A673 (cell line): ENCODE measurements at regions not wholly inside any gene's neighbourhood (a gene's known extent, or its start where the extent isn't known, plus 50 kb on each side); places are given as distances from the start of the nearest gene placed in this dataset.

ENCODE experiments used
- BruUV-seq: library from RNA; stranded (reverse); fragments of 400-500 nt; replicated peaks from 2 replicates; lab custom pipeline; 2021; lab: Mats Ljungman, UMichigan
- CTCF ChIA-PET: fragments of 300-600 bp; sonication (Branson Sonifier 250); formaldehyde crosslinking; loops from one replicate; lab custom pipeline; 2022; ENCODE audit warnings: antibody characterized with exemption; lab: Charles Lee
- POLR2A ChIA-PET: fragments of 300-600 bp; sonication (Branson Sonifier 250); formaldehyde crosslinking; loops from one replicate; lab custom pipeline; 2022; ENCODE audit warnings: antibody characterized with exemption; ENCODE audit not compliant: low non-redundant PET; lab: Charles Lee
- DNase-seq: peaks from one replicate; pipeline ENCODE4 v3.0.0-alpha.2; 2015; ENCODE audit warnings: low spot score
- H3K27ac ChIP-seq: fragments of 200-600 bp; sonication (generic); 2 replicates; pipeline ENCODE4 v1.5.1; 2016; ENCODE audit warnings: mixed run types, low read depth, mild to moderate bottlenecking, mixed read lengths, antibody characterized with exemption, low read length; ENCODE audit not compliant: poor library complexity, severe bottlenecking
- H3K27me3 ChIP-seq: fragments of 200-600 bp; sonication (generic); replicated peaks from 2 replicates; pipeline ENCODE4 v1.6.1; 2017; ENCODE audit warnings: mixed run types, low read depth, mild to moderate bottlenecking, mixed read lengths, antibody characterized with exemption, low read length; ENCODE audit not compliant: insufficient read depth, poor library complexity
- H3K36me3 ChIP-seq: fragments of 200-600 bp; sonication (generic); 2 replicates; pipeline ENCODE4 v1.6.1; 2016; ENCODE audit warnings: mixed run types, mild to moderate bottlenecking, mixed read lengths, antibody characterized with exemption, low read length; ENCODE audit not compliant: insufficient read depth, poor library complexity, severe bottlenecking
- H3K4me1 ChIP-seq: fragments of 200-600 bp; sonication (generic); 2 replicates; pipeline ENCODE4 v1.6.1; 2017; ENCODE audit warnings: mixed run types, mild to moderate bottlenecking, mixed read lengths, antibody characterized with exemption, low read length; ENCODE audit not compliant: insufficient read depth, poor library complexity, severe bottlenecking
- H3K4me3 ChIP-seq: fragments of 200-600 bp; sonication (generic); 2 replicates; pipeline ENCODE4 v1.5.1; 2016; ENCODE audit warnings: low read depth, mixed run types, mild to moderate bottlenecking, mixed read lengths, low read length; ENCODE audit not compliant: poor library complexity, severe bottlenecking
- H3K9me3 ChIP-seq: fragments of 200-600 bp; sonication (generic); 2 replicates; pipeline ENCODE4 v1.6.1; 2016; ENCODE audit warnings: mixed run types, low read depth, mild to moderate bottlenecking, mixed read lengths, antibody characterized with exemption, low read length; ENCODE audit not compliant: poor library complexity, severe bottlenecking
- CTCF ChIP-seq: fragments of 300-800, 200-600 bp; sonication (generic); conservative IDR thresholded peaks from 2 replicates; pipeline ENCODE4 v1.5.1; 2017; ENCODE audit warnings: low read depth, mild to moderate bottlenecking, antibody characterized with exemption, low read length, moderate library complexity, mixed read lengths
- EZH2 ChIP-seq: fragments of 200-600 bp; sonication (generic); IDR thresholded peaks from 2 replicates; pipeline ENCODE4 v1.6.1; 2017; ENCODE audit warnings: borderline replicate concordance, low read depth, mild to moderate bottlenecking, mixed read lengths, antibody characterized with exemption, low read length; ENCODE audit not compliant: poor library complexity, severe bottlenecking
- intact Hi-C: fragments of 100-400 bp; cut with micrococcal nuclease; formaldehyde crosslinking; loops from one replicate; pipeline ENCODE4 v1.10.0; 2022; ENCODE audit not compliant: unreplicated experiment

- DNase-seq = no peak
- CTCF ChIA-PET = no interaction called here
- no peaks in the 10 kb centered on the region for H3K4me1 ChIP-seq
- H3K4me3 ChIP-seq = no peak overlapping the region
- TF ChIP-seq EZH2 (no peak), CTCF (no peak)
- H3K9me3 ChIP-seq = no peaks in the 10 kb centered on the region
- no TSS peak for BruUV-seq
- no peaks in the 10 kb centered on the region for H3K27me3 ChIP-seq
- POLR2A ChIA-PET = no interaction called here
- intact Hi-C loops = no loop called here
- no peak overlapping the region for H3K27ac ChIP-seq
- no peaks in the 10 kb centered on the region for H3K36me3 ChIP-seq
Measured at GRCh38 chr13:106101201-106101600, 434.3 kb downstream of the EFNB2 start.

GRCh38 chr13:106100171-106100919 lies 435.1 kb downstream of the EFNB2 start:
- ChIA-PET POLR2A (no interaction called here), CTCF (no interaction called here)
- Histone ChIP-seq H3K27ac (no peak overlapping the region), H3K4me1 (no peaks in the 10 kb centered on the region), H3K4me3 (no peak overlapping the region), H3K36me3 (no peaks in the 10 kb centered on the region), H3K27me3 (no peaks in the 10 kb centered on the region), H3K9me3 (no peaks in the 10 kb centered on the region)
- intact Hi-C loops = no loop called here
- no peak for TF ChIP-seq CTCF
- no peak for TF ChIP-seq EZH2
- no TSS peak for BruUV-seq
- DNase-seq = no peak

- CTCF ChIA-PET = no interaction called here
- TF ChIP-seq EZH2 (no peak), CTCF (no peak)
- H3K4me1 ChIP-seq = no peaks in the 10 kb centered on the region
Measured at GRCh38 chr13:106099765-106100164, 435.7 kb downstream of the EFNB2 start.

More at GRCh38 chr13:106099765-106100164, 435.7 kb downstream of the EFNB2 start:
- Histone ChIP-seq H3K36me3 (no peaks in the 10 kb centered on the region), H3K9me3 (no peaks in the 10 kb centered on the region), H3K27ac (no peak overlapping the region), H3K27me3 (no peaks in the 10 kb centered on the region), H3K4me3 (no peak overlapping the region)
- POLR2A ChIA-PET = no interaction called here
- intact Hi-C loops = no loop called here
- DNase-seq = no peak
- no TSS peak for BruUV-seq
